HUES48 (cell line): ENCODE measurements at regions not wholly inside any gene's neighbourhood (a gene's known extent, or its start where the extent isn't known, plus 50 kb on each side); places are given as distances from the start of the nearest gene placed in this dataset.

Experiments used
- H3K27ac ChIP-seq: one replicate; pipeline ENCODE4 v1.7.0; 2013; ENCODE audit warnings: low read depth, low read length, inconsistent platforms
- H3K27me3 ChIP-seq: 2 replicates; pipeline ENCODE4 v1.6.1; 2013; ENCODE audit warnings: mild to moderate bottlenecking, low read length; ENCODE audit not compliant: control insufficient read depth, insufficient read depth
- H3K36me3 ChIP-seq: 2 replicates; pipeline ENCODE4 v1.6.1; 2013; ENCODE audit warnings: low read length; ENCODE audit not compliant: control insufficient read depth, insufficient read depth
- H3K4me1 ChIP-seq: 2 replicates; pipeline ENCODE4 v1.6.1; 2013; ENCODE audit warnings: mild to moderate bottlenecking, low read length; ENCODE audit not compliant: control insufficient read depth, insufficient read depth
- H3K4me3 ChIP-seq: 2 replicates; pipeline ENCODE4 v1.5.1; 2013; ENCODE audit warnings: mild to moderate bottlenecking, low read depth, low read length
- H3K9ac ChIP-seq: 2 replicates; pipeline ENCODE4 v1.6.1; 2013; ENCODE audit warnings: mild to moderate bottlenecking, low read depth, low read length, moderate library complexity
- H3K9me3 ChIP-seq: 2 replicates; pipeline ENCODE4 v1.6.1; 2013; ENCODE audit warnings: low read length; ENCODE audit not compliant: control insufficient read depth, insufficient read depth

GRCh38 chr15:97837896-97838295 is 122.6 kb upstream of the ARRDC4 start:
- no peak overlapping the region for H3K9ac ChIP-seq
- no peaks in the 10 kb centered on the region for H3K36me3 ChIP-seq
- H3K4me3 ChIP-seq, result no peak overlapping the region
- no peaks in the 10 kb centered on the region for H3K4me1 ChIP-seq
- no peak overlapping the region for H3K27ac ChIP-seq
- no peaks in the 10 kb centered on the region for H3K27me3 ChIP-seq
- no peaks in the 10 kb centered on the region for H3K9me3 ChIP-seq

DNA sequence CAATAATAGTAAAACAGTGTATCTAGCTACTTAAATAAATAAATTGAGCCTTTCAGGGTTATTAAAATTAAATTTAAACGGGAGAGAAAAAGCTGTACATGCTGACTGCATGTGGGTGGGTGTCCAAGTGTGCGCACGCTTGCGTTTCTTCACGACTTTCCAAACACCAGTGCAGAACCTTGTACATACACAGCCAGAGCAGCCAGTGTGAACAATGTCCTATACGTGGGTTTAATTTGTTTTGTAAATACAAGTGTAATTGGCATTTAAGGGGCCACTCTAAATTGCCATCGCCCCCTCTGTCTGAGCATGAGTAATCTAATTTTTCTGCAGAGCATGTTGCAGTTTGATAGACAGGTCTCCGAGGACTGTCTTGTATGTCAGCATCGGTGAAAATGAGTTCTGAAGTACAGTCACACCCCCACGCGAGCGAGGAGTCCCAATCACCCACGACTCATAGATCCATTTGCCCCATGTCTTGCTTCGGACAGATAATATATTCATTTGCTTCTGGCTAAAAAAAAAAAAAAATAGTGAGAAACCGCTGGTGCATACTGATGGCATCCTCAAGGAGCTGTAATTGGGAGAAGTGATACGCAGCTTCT is 121.8 kb upstream of the ARRDC4 start:
- H3K27me3 ChIP-seq, result no peaks in the 10 kb centered on the region
- no peak overlapping the region for H3K4me3 ChIP-seq
- no peaks in the 10 kb centered on the region for H3K4me1 ChIP-seq
- H3K27ac ChIP-seq, result no peak overlapping the region
- no peak overlapping the region for H3K9ac ChIP-seq
- no peaks in the 10 kb centered on the region for H3K9me3 ChIP-seq
- no peaks in the 10 kb centered on the region for H3K36me3 ChIP-seq

GRCh38 chr15:97840501-97840900 is 120.0 kb upstream of the ARRDC4 start:
- H3K27ac ChIP-seq, result no peak overlapping the region
- H3K9ac ChIP-seq, result no peak overlapping the region
- no peaks in the 10 kb centered on the region for H3K36me3 ChIP-seq
- no peaks in the 10 kb centered on the region for H3K4me1 ChIP-seq
- no peak overlapping the region for H3K4me3 ChIP-seq
- no peaks in the 10 kb centered on the region for H3K27me3 ChIP-seq
- no peaks in the 10 kb centered on the region for H3K9me3 ChIP-seq

DNA sequence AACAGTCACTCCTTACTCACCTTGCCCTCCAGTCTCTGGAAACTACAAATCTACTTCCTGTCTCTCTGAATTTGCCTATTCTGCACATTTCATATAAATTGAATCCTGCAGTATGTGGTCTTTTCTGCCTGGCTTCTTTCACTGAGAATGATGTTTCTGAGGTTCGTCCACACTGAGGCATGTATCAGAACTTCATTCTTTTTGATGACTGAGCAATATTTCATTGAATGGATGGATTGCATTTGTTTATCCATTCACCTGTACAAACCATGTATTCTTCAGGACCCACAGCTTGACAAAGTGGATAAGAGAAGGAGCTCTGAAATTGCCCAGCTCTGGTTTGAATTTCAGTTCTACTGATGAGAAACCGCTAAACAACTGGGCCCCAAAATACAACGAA is 118.9 kb upstream of the ARRDC4 start:
- Histone ChIP-seq H3K36me3 (no peaks in the 10 kb centered on the region), H3K9me3 (no peaks in the 10 kb centered on the region), H3K9ac (no peak overlapping the region), H3K27me3 (no peaks in the 10 kb centered on the region), H3K27ac (no peak overlapping the region), H3K4me1 (no peaks in the 10 kb centered on the region), H3K4me3 (no peak overlapping the region)

DNA sequence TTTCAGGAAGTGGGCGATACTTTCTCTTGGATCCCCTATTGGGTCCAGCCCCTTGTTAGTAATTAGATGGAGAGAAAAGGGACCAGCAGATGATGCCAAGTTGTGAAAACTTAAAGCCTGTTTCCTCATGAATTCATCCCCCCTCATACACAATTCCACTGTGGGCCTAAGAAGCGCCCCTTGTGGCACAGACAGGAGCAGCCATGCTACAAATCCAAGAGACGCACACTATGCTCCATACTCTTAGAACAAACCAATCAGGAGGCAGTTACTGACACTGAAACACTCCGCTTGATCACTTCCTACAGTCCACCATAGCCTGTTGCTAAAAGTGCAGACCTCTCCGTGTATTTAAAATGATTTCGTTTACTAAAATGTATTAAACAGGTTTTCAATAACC is 111.3 kb upstream of the ARRDC4 start:
- H3K9ac ChIP-seq, result no peak overlapping the region

GRCh38 chr15:97858296-97858695 is 102.2 kb upstream of the ARRDC4 start:
- Histone ChIP-seq H3K36me3 (no peaks in the 10 kb centered on the region), H3K27ac (no peak overlapping the region), H3K27me3 (no peaks in the 10 kb centered on the region), H3K9me3 (no peaks in the 10 kb centered on the region), H3K4me1 (no peaks in the 10 kb centered on the region), H3K4me3 (no peak overlapping the region), H3K9ac (no peak overlapping the region)

More for the DNA sequence above, 111.3 kb upstream of the ARRDC4 start:
- H3K27me3 ChIP-seq, result no peaks in the 10 kb centered on the region
- H3K4me3 ChIP-seq, result no peak overlapping the region
- no peak overlapping the region for H3K27ac ChIP-seq
- no peaks in the 10 kb centered on the region for H3K36me3 ChIP-seq
- no peaks in the 10 kb centered on the region for H3K9me3 ChIP-seq
- no peaks in the 10 kb centered on the region for H3K4me1 ChIP-seq

DNA sequence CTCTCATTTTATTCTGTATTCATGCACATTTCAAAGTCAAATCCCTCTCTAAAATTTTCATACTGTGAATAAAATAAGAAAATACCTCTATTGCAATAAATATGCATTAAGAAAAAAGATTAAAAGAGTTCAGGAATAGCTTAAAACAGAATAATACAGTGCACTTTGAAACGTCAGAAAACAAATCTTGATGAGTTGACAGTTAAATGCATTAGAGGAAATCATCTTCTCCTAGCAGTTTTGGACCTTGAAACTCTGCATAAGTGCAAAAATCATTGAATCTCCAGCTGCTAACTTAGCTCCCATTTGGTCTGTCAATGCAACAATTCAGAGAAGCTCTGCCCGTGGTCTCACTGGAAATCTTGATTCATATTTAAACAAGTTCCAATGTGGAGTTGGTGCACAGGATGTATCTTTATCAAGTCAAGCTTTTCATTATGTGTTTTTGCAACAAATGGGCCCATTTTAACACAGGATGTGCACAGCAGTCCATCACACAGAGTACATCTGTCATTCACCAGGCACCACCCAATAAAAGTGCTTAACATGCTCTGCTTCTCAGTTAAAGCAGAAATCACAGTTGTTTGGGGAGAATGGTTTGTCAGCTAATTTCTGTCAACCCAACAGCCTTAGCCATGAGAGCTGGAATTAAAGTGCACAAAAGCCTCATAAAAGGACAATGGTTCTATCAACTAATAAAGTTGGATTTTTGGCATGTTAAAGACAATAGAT is 98.8 kb upstream of the ARRDC4 start:
- Histone ChIP-seq H3K27me3 (no peaks in the 10 kb centered on the region), H3K9ac (no peak overlapping the region), H3K4me1 (no peaks in the 10 kb centered on the region), H3K27ac (no peak overlapping the region), H3K36me3 (no peaks in the 10 kb centered on the region), H3K9me3 (no peaks in the 10 kb centered on the region), H3K4me3 (no peak overlapping the region)

- Histone ChIP-seq H3K27ac (no peak overlapping the region), H3K36me3 (no peaks in the 10 kb centered on the region), H3K27me3 (no peaks in the 10 kb centered on the region), H3K4me3 (no peak overlapping the region), H3K4me1 (no peaks in the 10 kb centered on the region), H3K9ac (no peak overlapping the region), H3K9me3 (no peaks in the 10 kb centered on the region; the same call in 1 of the 2 replicates)
Measured at GRCh38 chr15:97866959-97867358, 93.5 kb upstream of the ARRDC4 start.

- Histone ChIP-seq H3K4me1 (no peaks in the 10 kb centered on the region), H3K4me3 (no peak overlapping the region), H3K27me3 (no peaks in the 10 kb centered on the region), H3K36me3 (no peaks in the 10 kb centered on the region), H3K9me3 (no peaks in the 10 kb centered on the region; the same call in 1 of the 2 replicates), H3K27ac (no peak overlapping the region), H3K9ac (no peak overlapping the region)
Measured at GRCh38 chr15:97867870-97868269, 92.6 kb upstream of the ARRDC4 start.

DNA sequence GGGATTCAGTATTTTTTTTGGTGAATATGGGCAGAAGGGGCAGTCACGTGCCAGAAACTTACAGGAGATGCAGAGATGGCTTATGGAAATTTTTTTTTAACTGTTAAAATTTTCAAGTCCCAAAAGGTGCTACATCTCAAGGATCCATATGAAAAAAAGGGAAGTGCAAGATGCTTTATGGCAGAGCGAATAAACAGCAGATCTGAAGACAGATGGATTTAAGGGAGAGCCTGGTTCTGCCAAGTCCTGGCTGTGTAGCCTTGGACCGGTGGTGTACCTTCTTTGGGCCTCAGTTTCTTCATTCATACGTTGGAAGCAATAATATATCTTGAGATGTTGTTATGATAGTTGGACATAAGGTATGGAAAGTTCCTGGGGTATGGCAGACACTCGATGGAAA is 91.5 kb upstream of the ARRDC4 start:
- Histone ChIP-seq H3K4me1 (no peaks in the 10 kb centered on the region), H3K27ac (no peak overlapping the region), H3K36me3 (no peaks in the 10 kb centered on the region), H3K27me3 (no peaks in the 10 kb centered on the region), H3K9me3 (no peaks in the 10 kb centered on the region; the same call in 1 of the 2 replicates), H3K4me3 (no peak overlapping the region), H3K9ac (no peak overlapping the region)

GRCh38 chr15:97870771-97871170 is 89.7 kb upstream of the ARRDC4 start:
- Histone ChIP-seq H3K4me3 (no peak overlapping the region), H3K9me3 (no peaks in the 10 kb centered on the region; the same call in 1 of the 2 replicates), H3K9ac (no peak overlapping the region), H3K4me1 (no peaks in the 10 kb centered on the region), H3K27me3 (no peaks in the 10 kb centered on the region), H3K27ac (no peak overlapping the region), H3K36me3 (no peaks in the 10 kb centered on the region)
